ENCODE measurements at regions not wholly inside any gene's neighbourhood (a gene's known extent, or its start where the extent isn't known, plus 50 kb on each side); places are given as distances from the start of the nearest gene placed in this dataset.

DNA sequence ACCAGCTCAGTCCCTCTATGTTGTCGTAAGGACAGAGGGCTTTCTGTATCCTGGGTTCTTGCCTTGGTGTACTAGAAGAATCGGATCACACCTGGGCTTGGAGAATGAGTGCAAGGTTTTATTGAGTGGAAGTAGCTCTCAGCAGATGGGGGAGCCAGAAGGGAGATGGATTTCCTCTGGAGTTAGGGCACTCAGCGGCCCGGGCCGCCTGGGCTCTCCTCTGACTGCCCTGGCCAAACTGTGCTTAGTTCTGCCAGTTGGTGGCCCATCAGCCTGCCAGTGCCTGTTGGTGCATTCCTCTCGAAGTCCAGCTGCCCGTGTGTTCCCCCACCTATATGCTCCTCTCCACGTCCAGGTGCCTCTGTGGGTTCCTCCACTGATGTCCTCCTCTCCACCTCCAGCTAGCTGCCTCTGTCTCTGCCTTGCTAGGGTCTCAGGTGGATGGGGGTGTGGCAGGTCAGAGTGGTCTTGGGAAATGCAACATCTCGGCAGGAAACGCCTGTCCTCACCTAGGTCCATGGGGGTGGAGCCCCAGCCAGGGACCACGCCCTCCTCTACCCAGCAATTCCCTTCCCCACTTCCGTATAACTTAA, 148.6 kb downstream of the PPP1R3A start (continued):
- no peak for TF ChIP-seq PREB (CRISPR knock-in tag; IDR thresholded peaks at IDR 0.05; ENCODE audit: borderline replicate concordance)
- no peak for TF ChIP-seq TP53 (CRISPR knock-in tag; IDR thresholded peaks at IDR 0.05)
- no peak for TF ChIP-seq CREB1 (CRISPR knock-in tag; IDR thresholded peaks at IDR 0.05)
- TF ChIP-seq GABPB1 (CRISPR knock-in tag; IDR thresholded peaks at IDR 0.05), result no peak
- TF ChIP-seq, protein P1, sequence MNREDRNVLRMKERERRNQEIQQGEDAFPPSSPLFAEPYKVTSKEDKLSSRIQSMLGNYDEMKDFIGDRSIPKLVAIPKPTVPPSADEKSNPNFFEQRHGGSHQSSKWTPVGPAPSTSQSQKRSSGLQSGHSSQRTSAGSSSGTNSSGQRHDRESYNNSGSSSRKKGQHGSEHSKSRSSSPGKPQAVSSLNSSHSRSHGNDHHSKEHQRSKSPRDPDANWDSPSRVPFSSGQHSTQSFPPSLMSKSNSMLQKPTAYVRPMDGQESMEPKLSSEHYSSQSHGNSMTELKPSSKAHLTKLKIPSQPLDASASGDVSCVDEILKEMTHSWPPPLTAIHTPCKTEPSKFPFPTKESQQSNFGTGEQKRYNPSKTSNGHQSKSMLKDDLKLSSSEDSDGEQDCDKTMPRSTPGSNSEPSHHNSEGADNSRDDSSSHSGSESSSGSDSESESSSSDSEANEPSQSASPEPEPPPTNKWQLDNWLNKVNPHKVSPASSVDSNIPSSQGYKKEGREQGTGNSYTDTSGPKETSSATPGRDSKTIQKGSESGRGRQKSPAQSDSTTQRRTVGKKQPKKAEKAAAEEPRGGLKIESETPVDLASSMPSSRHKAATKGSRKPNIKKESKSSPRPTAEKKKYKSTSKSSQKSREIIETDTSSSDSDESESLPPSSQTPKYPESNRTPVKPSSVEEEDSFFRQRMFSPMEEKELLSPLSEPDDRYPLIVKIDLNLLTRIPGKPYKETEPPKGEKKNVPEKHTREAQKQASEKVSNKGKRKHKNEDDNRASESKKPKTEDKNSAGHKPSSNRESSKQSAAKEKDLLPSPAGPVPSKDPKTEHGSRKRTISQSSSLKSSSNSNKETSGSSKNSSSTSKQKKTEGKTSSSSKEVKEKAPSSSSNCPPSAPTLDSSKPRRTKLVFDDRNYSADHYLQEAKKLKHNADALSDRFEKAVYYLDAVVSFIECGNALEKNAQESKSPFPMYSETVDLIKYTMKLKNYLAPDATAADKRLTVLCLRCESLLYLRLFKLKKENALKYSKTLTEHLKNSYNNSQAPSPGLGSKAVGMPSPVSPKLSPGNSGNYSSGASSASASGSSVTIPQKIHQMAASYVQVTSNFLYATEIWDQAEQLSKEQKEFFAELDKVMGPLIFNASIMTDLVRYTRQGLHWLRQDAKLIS (CRISPR knock-in tag; IDR thresholded peaks at IDR 0.05; ENCODE audit: borderline replicate concordance), result no peak
- TF ChIP-seq GRHL2 (CRISPR knock-in tag; IDR thresholded peaks at IDR 0.05; ENCODE audit: insufficient replicate concordance, severe bottlenecking), result no peak
- TF ChIP-seq ETV6 (CRISPR knock-in tag; IDR thresholded peaks at IDR 0.05), result no peak

GRCh38 chr7:113768387-113768786, 150.4 kb downstream of the PPP1R3A start:
- CTCF ChIA-PET, result no interaction called here
- POLR2A ChIA-PET, result no interaction called here
- Mint-ChIP-seq H3K27me3 (ENCODE audit: low read depth) (no peaks in the 10 kb centered on the region), H3K9me3 (no peaks in the 10 kb centered on the region), H3K36me3 (no peaks in the 10 kb centered on the region), H3K4me1 (peaks cover 6% of the 10 kb centered on the region; the same call in 1 of the 2 replicates), H3K4me3 (no peak overlapping the region), H3K27ac (no peak overlapping the region)
- DNase-seq (ENCODE audit: low spot score), result no peak
- ATAC-seq, result no peak
- TF ChIP-seq MXD4 (CRISPR knock-in tag; IDR thresholded peaks at IDR 0.05; ENCODE audit: borderline replicate concordance) (no peak), ZNF512 (CRISPR knock-in tag; IDR thresholded peaks at IDR 0.05; ENCODE audit: borderline replicate concordance) (no peak), GABPB1 (CRISPR knock-in tag; IDR thresholded peaks at IDR 0.05) (no peak), FOXP1 (CRISPR knock-in tag; IDR thresholded peaks at IDR 0.05; ENCODE audit: borderline replicate concordance) (no peak), FOXP4 (CRISPR knock-in tag; IDR thresholded peaks at IDR 0.05) (no peak), JAZF1 (CRISPR knock-in tag; IDR thresholded peaks at IDR 0.05) (no peak), SP1 (CRISPR knock-in tag; conservative IDR thresholded peaks at IDR 0.05) (no peak), STAT6 (CRISPR knock-in tag; conservative IDR thresholded peaks at IDR 0.05; ENCODE audit: low read depth) (no peak), PREB (CRISPR knock-in tag; IDR thresholded peaks at IDR 0.05; ENCODE audit: borderline replicate concordance) (no peak)
- TF ChIP-seq, protein P2, sequence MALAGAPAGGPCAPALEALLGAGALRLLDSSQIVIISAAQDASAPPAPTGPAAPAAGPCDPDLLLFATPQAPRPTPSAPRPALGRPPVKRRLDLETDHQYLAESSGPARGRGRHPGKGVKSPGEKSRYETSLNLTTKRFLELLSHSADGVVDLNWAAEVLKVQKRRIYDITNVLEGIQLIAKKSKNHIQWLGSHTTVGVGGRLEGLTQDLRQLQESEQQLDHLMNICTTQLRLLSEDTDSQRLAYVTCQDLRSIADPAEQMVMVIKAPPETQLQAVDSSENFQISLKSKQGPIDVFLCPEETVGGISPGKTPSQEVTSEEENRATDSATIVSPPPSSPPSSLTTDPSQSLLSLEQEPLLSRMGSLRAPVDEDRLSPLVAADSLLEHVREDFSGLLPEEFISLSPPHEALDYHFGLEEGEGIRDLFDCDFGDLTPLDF (CRISPR knock-in tag; IDR thresholded peaks at IDR 0.05), result no peak
- TF ChIP-seq, protein P1 (CRISPR knock-in tag; IDR thresholded peaks at IDR 0.05; ENCODE audit: borderline replicate concordance), result no peak

Data from WTC11 (cell line).